Lung (tissue), 11 donors: ENCODE measurements at regions not wholly inside any gene's neighbourhood (a gene's known extent, or its start where the extent isn't known, plus 50 kb on each side); places are given as distances from the start of the nearest gene placed in this dataset.

Source experiments
- ATAC-seq: fragments of 200-7000 bp; cut with Tn5 transposase; one replicate; pipeline ENCODE4 v1.9.1; 2020; ENCODE audit warnings: moderate number of reproducible peaks; ENCODE audit not compliant: insufficient read depth, low FRiP score
- DNase-seq, 3 donors: peaks; one replicate each; pipeline ENCODE4 v3.0.0-alpha.2; 2013 to 2017
- H3K27ac ChIP-seq, 2 donors: one replicate each; pipeline ENCODE4 v1.5.1; 2013; ENCODE audit warnings: mild to moderate bottlenecking in 2 of 2, moderate library complexity in 2 of 2, control low read depth in 1 of 2, inconsistent platforms in 1 of 2, low read depth in 1 of 2, low read length in 1 of 2
- H3K27me3 ChIP-seq, 3 donors: one replicate each; pipeline ENCODE4 v1.5.1; 2013; ENCODE audit warnings: low read length in 2 of 3; ENCODE audit not compliant: control insufficient read depth in 3 of 3, insufficient read depth in 3 of 3
- H3K36me3 ChIP-seq, 4 donors: one replicate each; pipeline ENCODE4 v1.5.1; 2013; ENCODE audit warnings: low read length in 4 of 4, mild to moderate bottlenecking in 1 of 4, moderate library complexity in 1 of 4; ENCODE audit not compliant: control insufficient read depth in 4 of 4, insufficient read depth in 4 of 4
- H3K4me1 ChIP-seq, 5 donors: one replicate each; pipeline ENCODE4 v1.5.1; 2013; ENCODE audit warnings: low read length in 5 of 5, mild to moderate bottlenecking in 2 of 5, moderate library complexity in 1 of 5; ENCODE audit not compliant: control insufficient read depth in 5 of 5, insufficient read depth in 5 of 5
- H3K4me3 ChIP-seq: one replicate; pipeline ENCODE4 v1.5.1; 2013; ENCODE audit warnings: mild to moderate bottlenecking, control low read depth, moderate library complexity
- H3K9ac ChIP-seq, 2 donors: one replicate each; pipeline ENCODE4 v1.5.1; 2013; ENCODE audit warnings: low read length in 2 of 2, control low read depth in 1 of 2; ENCODE audit not compliant: insufficient read depth in 1 of 2
- H3K9me3 ChIP-seq, 4 donors: one replicate each; pipeline ENCODE4 v1.5.1; 2013; ENCODE audit warnings: low read length in 3 of 4, mild to moderate bottlenecking in 1 of 4, moderate library complexity in 1 of 4; ENCODE audit not compliant: control insufficient read depth in 4 of 4, insufficient read depth in 3 of 4
- CTCF ChIP-seq: IDR thresholded peaks from 2 replicates; pipeline ENCODE4 v1.5.1; 2012; ENCODE audit warnings: mild to moderate bottlenecking; ENCODE audit errors: control extremely low read depth, extremely low read depth
- WGBS, 2 donors: extraction: QIAGEN DNeasy Blood & Tissue Kit; methylation state at CpG; one replicate each; pipeline ENCODE4 v1.1.7; 2013; 5-methylcytosine and 5-hydroxymethylcytosine counted together
- donor health status: control.
- donor health status: control.
- donor health status: Bipolar disorder and iron deficiency.
- donor health status: healthy.
- donor health status: DM: yes; HTN: yes; CAD: no.

DNA sequence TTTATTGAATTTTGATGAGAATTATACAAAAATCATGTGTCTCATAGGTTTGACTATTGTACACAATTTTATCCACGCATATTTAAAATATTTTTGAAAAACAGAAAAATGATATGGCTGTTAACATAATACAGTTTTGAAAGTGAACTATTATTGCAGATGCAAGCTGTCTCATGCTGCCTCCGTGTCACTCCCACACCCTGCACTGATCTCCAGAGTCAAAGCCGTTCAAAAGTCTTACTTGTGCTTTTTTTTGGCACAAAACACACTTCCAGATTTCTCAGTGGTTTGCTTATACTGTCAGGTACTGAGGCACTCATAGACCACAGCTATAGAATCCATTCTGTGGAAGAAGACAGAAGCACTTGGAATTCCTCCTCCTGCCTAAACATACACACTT is 243.1 kb upstream of the ADARB2 start:
- no peak for ATAC-seq
- Histone ChIP-seq H3K27me3 (no peaks in the 10 kb centered on the region), H3K9me3 (peaks cover 0 to 5% (median 2%) of the 10 kb centered on the region in 4 donors), H3K27ac (no peak overlapping the region), H3K9ac (no peak overlapping the region), H3K36me3 (no peaks in the 10 kb centered on the region), H3K4me3 (no peak overlapping the region), H3K4me1 (peaks cover 0 to 2% (median 0%) of the 10 kb centered on the region in 5 donors)
- no peak for TF ChIP-seq CTCF
- DNase-seq = no peak
- WGBS, 2 donors = 69 to 88% methylated on average over 3 of the region's 3 CpGs

DNA sequence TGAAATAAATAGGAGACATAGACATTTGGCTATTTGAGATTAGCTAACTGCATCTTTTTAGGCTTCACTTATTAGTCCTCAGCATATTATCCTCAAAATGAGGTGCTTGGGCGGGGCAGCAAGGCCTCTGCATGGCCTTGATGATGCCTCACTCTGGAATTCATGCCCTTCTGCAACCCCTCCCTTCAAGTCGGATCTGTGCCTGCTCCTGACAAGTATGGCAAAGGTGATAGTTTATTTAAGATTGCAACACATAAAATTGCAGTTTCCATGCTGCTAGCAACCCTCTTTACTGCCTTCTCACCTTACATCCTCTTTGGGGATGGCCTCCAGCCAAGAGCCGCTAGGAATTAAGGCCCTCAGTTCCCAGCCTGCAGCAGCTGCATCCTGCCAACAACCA is 241.3 kb upstream of the ADARB2 start:
- Histone ChIP-seq H3K9ac (no peak overlapping the region), H3K4me1 (peaks cover 0 to 2% (median 0%) of the 10 kb centered on the region in 5 donors), H3K36me3 (no peaks in the 10 kb centered on the region), H3K27ac (no peak overlapping the region), H3K27me3 (no peaks in the 10 kb centered on the region), H3K4me3 (no peak overlapping the region), H3K9me3 (peaks cover 0 to 5% (median 2%) of the 10 kb centered on the region in 4 donors)
- DNase-seq (no peak), ATAC-seq (no peak)
- no peak for TF ChIP-seq CTCF
- WGBS, 2 donors = 61 to 78% methylated on average over 3 of the region's 3 CpGs

- no peaks in the 10 kb centered on the region for H3K36me3 ChIP-seq
Observed at GRCh38 chr10:1977461-1977860, 240.1 kb upstream of the ADARB2 start.

More at GRCh38 chr10:1977461-1977860, 240.1 kb upstream of the ADARB2 start:
- ATAC-seq (no peak), DNase-seq (no peak)
- no peaks in the 10 kb centered on the region for H3K27me3 ChIP-seq
- no peak for TF ChIP-seq CTCF
- H3K9ac ChIP-seq = no peak overlapping the region
- peaks cover 0 to 2% (median 0%) of the 10 kb centered on the region in 5 donors for H3K4me1 ChIP-seq
- no peak overlapping the region for H3K27ac ChIP-seq
- WGBS, 2 donors = 57 to 76% methylated on average over 1 of the region's 1 CpG
- H3K4me3 ChIP-seq = no peak overlapping the region
- H3K9me3 ChIP-seq = peaks cover 0 to 5% (median 2%) of the 10 kb centered on the region in 4 donors
